GM12878 (cell line): ENCODE measurements at regions not wholly inside any gene's neighbourhood (a gene's known extent, or its start where the extent isn't known, plus 50 kb on each side); places are given as distances from the start of the nearest gene placed in this dataset.

ENCODE experiments used
- ATAC-seq: fragments of 200-7000 bp; cut with Tn5 transposase; 3 replicates; pipeline ENCODE4 v1.9.1; 2020; ENCODE audit warnings: mild to moderate bottlenecking, moderate library complexity
- BruUV-seq: library from RNA; stranded (reverse); fragments of 400-500 nt; replicated peaks from 2 replicates; lab custom pipeline; 2021; lab: Mats Ljungman, UMichigan
- CTCF ChIA-PET: fragments of 300-600 bp; sonication (Branson Sonifier 250); formaldehyde crosslinking; extraction: SDS; loops from one replicate; lab custom pipeline; 2021; ENCODE audit warnings: inconsistent platforms; lab: Yijun Ruan, JAX
- POLR2A ChIA-PET: fragments of 350-600 bp; formaldehyde crosslinking; extraction: SDS; loops from one replicate; lab custom pipeline; 2021; ENCODE audit warnings: inconsistent platforms; lab: Charles Lee
- RAD21 ChIA-PET: fragments of 300-600 bp; sonication (Branson Sonifier 250); formaldehyde crosslinking; loops from one replicate; lab custom pipeline; 2023; ENCODE audit warnings: antibody characterized with exemption; ENCODE audit not compliant: unreplicated experiment; lab: Charles Lee
- SMC1A ChIA-PET: fragments of 300-600 bp; sonication (Branson Sonifier 250); formaldehyde crosslinking; loops from one replicate; lab custom pipeline; 2023; ENCODE audit not compliant: unreplicated experiment, uncharacterized antibody; lab: Charles Lee
- DNase-seq: peaks from one replicate; pipeline ENCODE4 v3.0.0-alpha.2; 2011; ENCODE audit warnings: low read depth, low spot score
- FAIRE-seq: peaks from 3 replicates; lab custom pipeline; 2011; peaks lifted over from hg19 to GRCh38; lab: Jason Lieb, UNC
- H2AFZ ChIP-seq: 2 replicates; pipeline ENCODE4 v1.6.0; 2011; ENCODE audit warnings: low read depth, low read length, control low read depth; ENCODE audit not compliant: control insufficient read depth
- H3K27ac ChIP-seq: 2 replicates; pipeline ENCODE4 v1.5.1; 2011; ENCODE audit warnings: control low read depth; ENCODE audit not compliant: control insufficient read depth, insufficient read depth
- H3K27me3 ChIP-seq, 2 experiments: replicated peaks in 1 of 2; 2 replicates each; pipeline versions ENCODE4 v1.6.0 to v1.6.1; 2011; ENCODE audit warnings: low read length in 1 of 2; ENCODE audit not compliant: control insufficient read depth in 2 of 2, insufficient read depth in 2 of 2
- H3K36me3 ChIP-seq, 2 experiments: 2 replicates each; pipeline ENCODE4 v1.5.1; 2011; ENCODE audit warnings: low read length in 1 of 2; ENCODE audit not compliant: control insufficient read depth in 2 of 2, insufficient read depth in 2 of 2
- H3K4me1 ChIP-seq: 2 replicates; pipeline ENCODE4 v1.6.1; 2011; ENCODE audit warnings: mild to moderate bottlenecking, low read length, moderate library complexity, mixed read lengths; ENCODE audit not compliant: control insufficient read depth, insufficient read depth
- H3K4me2 ChIP-seq: 2 replicates; pipeline ENCODE4 v1.6.0; 2011; ENCODE audit warnings: control low read depth; ENCODE audit not compliant: control insufficient read depth, insufficient read depth
- H3K4me3 ChIP-seq: fragments of 200-600 bp; sonication (generic); 2 replicates; pipeline ENCODE4 v1.5.1; 2016
- H3K79me2 ChIP-seq: 2 replicates; pipeline ENCODE4 v1.6.0; 2011; ENCODE audit warnings: low read length; ENCODE audit not compliant: control insufficient read depth, insufficient read depth
- H3K9ac ChIP-seq: 2 replicates; pipeline ENCODE4 v1.8.0; 2011; ENCODE audit warnings: low read length, control low read depth, mixed read lengths; ENCODE audit not compliant: control insufficient read depth, insufficient read depth
- H3K9me3 ChIP-seq: replicated peaks from 3 replicates; pipeline ENCODE4 v1.5.1; 2011; ENCODE audit warnings: mild to moderate bottlenecking, low read length; ENCODE audit not compliant: control insufficient read depth, insufficient read depth
- H4K20me1 ChIP-seq: 2 replicates; pipeline ENCODE4 v1.6.0; 2011; ENCODE audit not compliant: control insufficient read depth, insufficient read depth
- ATF7 ChIP-seq: fragments of 450-650 bp; IDR thresholded peaks from 2 replicates; pipeline ENCODE4 v1.6.1; 2016; ENCODE audit warnings: low read depth, mild to moderate bottlenecking
- CBX3 ChIP-seq: fragments of 200-600 bp; sonication (generic); IDR thresholded peaks from 2 replicates; pipeline ENCODE4 v1.6.1; 2016; ENCODE audit warnings: low read depth, borderline replicate concordance
- MXI1 ChIP-seq: fragments of 150-350 bp; IDR thresholded peaks from 2 replicates; pipeline ENCODE4 v1.6.1; 2011; ENCODE audit warnings: low read depth, mild to moderate bottlenecking, inconsistent platforms, low read length, improper control_type of control experiment
- POLR2AphosphoS5 ChIP-seq: IDR thresholded peaks from 2 replicates; pipeline ENCODE4 v1.6.1; 2011; ENCODE audit warnings: mild to moderate bottlenecking, low read length, inconsistent platforms
- TCF7 ChIP-seq: IDR thresholded peaks from 2 replicates; pipeline ENCODE4 v1.6.1; 2014; ENCODE audit warnings: antibody characterized with exemption, borderline replicate concordance
- WGBS: methylation state at CpG from one replicate; pipeline ENCODE4 v1.1.6; 2016; ENCODE audit warnings: low lambda C conversion rate; ENCODE audit not compliant: insufficient replicate concordance, insufficient coverage; ENCODE audit errors: missing lambda C conversion rate; 5-methylcytosine and 5-hydroxymethylcytosine counted together
- in situ Hi-C: fragments of 300-500 bp; cut with MboI; formaldehyde crosslinking; loops from 9 replicates; pipeline ENCODE4 v1.14.3; 2018; ENCODE audit warnings: mixed read lengths
- intact Hi-C: fragments of 100-400 bp; cut with micrococcal nuclease; formaldehyde crosslinking; loops from one replicate; pipeline ENCODE4 v1.14.2; 2022; ENCODE audit not compliant: unreplicated experiment
- TF ChIP-seq, protein P1 (sequence below): fragments of 150-350 bp; IDR thresholded peaks from 2 replicates; pipeline ENCODE4 v1.6.1; 2016; ENCODE audit warnings: low read depth, low read length

DNA sequence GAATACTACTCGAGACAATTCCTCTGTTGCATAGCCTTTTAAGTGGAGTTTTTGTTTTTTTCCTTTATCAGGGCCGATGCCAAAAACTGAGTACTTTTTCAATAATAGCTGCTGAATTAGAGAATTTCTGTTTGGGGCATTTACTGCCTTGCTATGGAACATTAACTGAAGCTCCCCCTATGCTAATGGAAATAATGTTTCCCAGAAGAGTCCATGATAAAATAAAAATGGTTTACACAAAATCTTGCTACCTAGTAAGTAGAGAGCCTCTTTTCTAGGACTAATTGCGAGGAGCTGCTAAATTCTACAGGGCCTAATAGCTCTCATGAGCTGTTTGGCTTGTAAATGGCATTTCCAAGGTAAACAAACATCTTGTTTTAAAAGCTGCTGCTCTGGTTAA is 128.2 kb upstream of the MYO10 start:
- Histone ChIP-seq H3K79me2 (no peaks in the 10 kb centered on the region), H3K4me3 (no peak overlapping the region), H3K4me2 (no peak overlapping the region), H3K4me1 (no peaks in the 10 kb centered on the region), H3K9me3 (no peaks in the 10 kb centered on the region; the same call in 2 of the 3 replicates)
- ATAC-seq: no peak
- FAIRE-seq: no peak
- ChIA-PET RAD21 (no interaction called here), POLR2A (no interaction called here), CTCF (interaction anchor here (1.0 kb wide), 1 partner anchor 22 kb away, joined by 3 read pairs; no protein-coding TSS in a partner anchor)
- no peak for TF ChIP-seq MXI1
- TF ChIP-seq ATF7: no peak
- TF ChIP-seq, protein P1, sequence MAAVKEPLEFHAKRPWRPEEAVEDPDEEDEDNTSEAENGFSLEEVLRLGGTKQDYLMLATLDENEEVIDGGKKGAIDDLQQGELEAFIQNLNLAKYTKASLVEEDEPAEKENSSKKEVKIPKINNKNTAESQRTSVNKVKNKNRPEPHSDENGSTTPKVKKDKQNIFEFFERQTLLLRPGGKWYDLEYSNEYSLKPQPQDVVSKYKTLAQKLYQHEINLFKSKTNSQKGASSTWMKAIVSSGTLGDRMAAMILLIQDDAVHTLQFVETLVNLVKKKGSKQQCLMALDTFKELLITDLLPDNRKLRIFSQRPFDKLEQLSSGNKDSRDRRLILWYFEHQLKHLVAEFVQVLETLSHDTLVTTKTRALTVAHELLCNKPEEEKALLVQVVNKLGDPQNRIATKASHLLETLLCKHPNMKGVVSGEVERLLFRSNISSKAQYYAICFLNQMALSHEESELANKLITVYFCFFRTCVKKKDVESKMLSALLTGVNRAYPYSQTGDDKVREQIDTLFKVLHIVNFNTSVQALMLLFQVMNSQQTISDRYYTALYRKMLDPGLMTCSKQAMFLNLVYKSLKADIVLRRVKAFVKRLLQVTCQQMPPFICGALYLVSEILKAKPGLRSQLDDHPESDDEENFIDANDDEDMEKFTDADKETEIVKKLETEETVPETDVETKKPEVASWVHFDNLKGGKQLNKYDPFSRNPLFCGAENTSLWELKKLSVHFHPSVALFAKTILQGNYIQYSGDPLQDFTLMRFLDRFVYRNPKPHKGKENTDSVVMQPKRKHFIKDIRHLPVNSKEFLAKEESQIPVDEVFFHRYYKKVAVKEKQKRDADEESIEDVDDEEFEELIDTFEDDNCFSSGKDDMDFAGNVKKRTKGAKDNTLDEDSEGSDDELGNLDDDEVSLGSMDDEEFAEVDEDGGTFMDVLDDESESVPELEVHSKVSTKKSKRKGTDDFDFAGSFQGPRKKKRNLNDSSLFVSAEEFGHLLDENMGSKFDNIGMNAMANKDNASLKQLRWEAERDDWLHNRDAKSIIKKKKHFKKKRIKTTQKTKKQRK: no peak
- TF ChIP-seq TCF7: no peak
- TF ChIP-seq CBX3: no peak
- no peak for TF ChIP-seq POLR2AphosphoS5
- TF ChIP-seq, all 136 proteins: peak for 0
- no peaks in the 10 kb centered on the region for H3K27me3 ChIP-seq
- no peak for DNase-seq
- in situ Hi-C loops: no loop called here
- H4K20me1 ChIP-seq: no peaks in the 10 kb centered on the region
- intact Hi-C loops: no loop called here
- H3K9ac ChIP-seq: no peak overlapping the region
- no peaks in the 10 kb centered on the region for H3K36me3 ChIP-seq
- no peak overlapping the region for H2AFZ ChIP-seq
- 12% methylated on average over 3 of the region's 3 CpGs for WGBS
- no TSS peak for BruUV-seq
- no peak overlapping the region for H3K27ac ChIP-seq
- SMC1A ChIA-PET: interaction anchor here (0.5 to 1.4 kb wide), 4 partner anchors 16 to 95 kb away, joined by 3 to 4 read pairs (median 3); no protein-coding TSS in a partner anchor
